SH-SY5Y (cell line): ENCODE measurements at regions not wholly inside any gene's neighbourhood (a gene's known extent, or its start where the extent isn't known, plus 50 kb on each side); places are given as distances from the start of the nearest gene placed in this dataset.

ENCODE experiments used
- GATA2 ChIP-seq: IDR thresholded peaks from 2 replicates; pipeline ENCODE4 v1.6.1; 2011; ENCODE audit warnings: mild to moderate bottlenecking, low read depth, low read length
- GATA3 ChIP-seq: IDR thresholded peaks from 2 replicates; pipeline ENCODE4 v1.6.1; 2011; ENCODE audit warnings: low read depth, mild to moderate bottlenecking, low read length, moderate library complexity

GRCh38 chr5:117738571-117738970, 1163.9 kb upstream of the SEMA6A start:
- TF ChIP-seq GATA3: no peak
- TF ChIP-seq GATA2: no peak
